Astrocyte of the spinal cord (primary cell): ENCODE measurements at regions not wholly inside any gene's neighbourhood (a gene's known extent, or its start where the extent isn't known, plus 50 kb on each side); places are given as distances from the start of the nearest gene placed in this dataset.

Source experiments
- DNase-seq: peaks from one replicate; pipeline ENCODE4 v3.0.0; 2011; ENCODE audit warnings: low read depth, low spot score
- H3K4me3 ChIP-seq: 2 replicates; pipeline ENCODE4 v1.5.1; 2011; ENCODE audit warnings: low read depth, mild to moderate bottlenecking, low read length, moderate library complexity
- CTCF ChIP-seq: IDR thresholded peaks from 2 replicates; pipeline ENCODE4 v1.5.1; 2012; ENCODE audit warnings: low read depth, mild to moderate bottlenecking, low read length, inconsistent platforms
- in situ Hi-C: cut with HindIII; loops from 2 replicates; pipeline ENCODE4 v1.10.0; 2017; ENCODE audit warnings: low sequenced_read_pairs

GRCh38 chr7:26510231-26510957 is 218.7 kb downstream of the SNX10 start:
- no peak for TF ChIP-seq CTCF
- DNase-seq, result no peak
- in situ Hi-C loops, result no loop called here
- no peak overlapping the region for H3K4me3 ChIP-seq

- in situ Hi-C loops, result no loop called here
- DNase-seq, result no peak
- no peak for TF ChIP-seq CTCF
- no peak overlapping the region for H3K4me3 ChIP-seq
Observed at GRCh38 chr7:26511866-26512265, 220.2 kb downstream of the SNX10 start.

GRCh38 chr7:26512737-26513136 is 221.1 kb downstream of the SNX10 start:
- DNase-seq, result no peak
- no peak for TF ChIP-seq CTCF
- no peak overlapping the region for H3K4me3 ChIP-seq
- in situ Hi-C loops, result no loop called here

- no peak overlapping the region for H3K4me3 ChIP-seq
- TF ChIP-seq CTCF, result no peak
- in situ Hi-C loops, result no loop called here
- no peak for DNase-seq
Observed at GRCh38 chr7:26513948-26514347, 222.3 kb downstream of the SNX10 start.

- no peak for TF ChIP-seq CTCF
- in situ Hi-C loops, result no loop called here
- no peak for DNase-seq
- no peak overlapping the region for H3K4me3 ChIP-seq
Observed at GRCh38 chr7:26514633-26515032, 223.0 kb downstream of the SNX10 start.

- in situ Hi-C loops, result no loop called here
- TF ChIP-seq CTCF, result no peak
- H3K4me3 ChIP-seq, result no peak overlapping the region
- peak; percentile 29 for DNase-seq
Observed at GRCh38 chr7:26515314-26515842, 223.7 kb downstream of the SNX10 start.
